Dedifferentiated amniotic fluid mesenchymal stem cell (primary cell): ENCODE measurements at regions not wholly inside any gene's neighbourhood (a gene's known extent, or its start where the extent isn't known, plus 50 kb on each side); places are given as distances from the start of the nearest gene placed in this dataset.
"Not testable (repeated sequence)": the region's sequence is repeated elsewhere in the genome, so short reads cannot be mapped to it uniquely, and the experiment has no call there.

Experiments
- DNase-seq: peaks from one replicate; pipeline ENCODE4 v3.0.0-alpha.2; 2016; ENCODE audit errors: extremely low spot score

DNA sequence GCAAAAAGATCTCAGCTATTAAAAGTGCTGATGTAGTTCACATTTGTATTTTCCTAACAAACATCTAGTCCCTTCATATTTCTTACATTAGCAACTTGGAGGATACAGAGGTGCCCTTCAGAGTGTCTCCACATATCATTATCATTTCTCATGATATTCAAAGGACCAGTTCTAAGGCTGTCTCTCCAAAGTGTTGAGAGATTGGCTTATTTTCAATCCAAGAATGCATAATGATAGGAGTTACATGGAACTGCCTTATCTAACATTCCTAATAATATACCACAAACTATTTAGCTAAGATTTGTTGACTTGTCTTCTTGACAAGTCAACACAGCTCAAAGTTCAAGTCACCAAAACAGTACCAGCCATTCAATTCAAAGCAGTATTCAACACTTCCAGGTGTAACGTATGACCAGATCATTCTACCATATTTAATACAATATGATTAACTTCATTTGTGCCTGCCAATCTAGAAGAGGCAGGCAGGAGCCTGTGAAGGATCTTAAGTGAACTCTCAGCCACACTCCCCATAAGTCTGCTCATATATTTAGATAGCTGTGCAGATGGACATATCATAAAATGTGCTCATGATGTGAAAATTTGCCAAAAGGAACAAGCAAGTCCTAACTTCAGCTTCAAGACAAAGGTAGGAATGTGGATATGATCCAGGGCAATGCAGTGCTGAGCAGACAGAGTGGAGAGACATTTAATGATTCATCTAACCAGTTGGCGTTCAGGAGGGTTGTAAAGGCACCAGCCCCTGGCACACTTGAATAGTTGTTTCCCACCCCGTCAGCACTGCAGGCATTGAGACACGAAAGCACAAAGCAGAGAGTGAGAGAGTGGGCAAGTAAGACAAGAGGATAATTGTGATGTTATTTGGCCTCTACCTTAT is 108.3 kb downstream of the MTERF1 start:
- DNase-seq = no peak

- DNase-seq = no peak
Observed at GRCh38 chr7:91776171-91776570, 104.3 kb downstream of the MTERF1 start.

DNA sequence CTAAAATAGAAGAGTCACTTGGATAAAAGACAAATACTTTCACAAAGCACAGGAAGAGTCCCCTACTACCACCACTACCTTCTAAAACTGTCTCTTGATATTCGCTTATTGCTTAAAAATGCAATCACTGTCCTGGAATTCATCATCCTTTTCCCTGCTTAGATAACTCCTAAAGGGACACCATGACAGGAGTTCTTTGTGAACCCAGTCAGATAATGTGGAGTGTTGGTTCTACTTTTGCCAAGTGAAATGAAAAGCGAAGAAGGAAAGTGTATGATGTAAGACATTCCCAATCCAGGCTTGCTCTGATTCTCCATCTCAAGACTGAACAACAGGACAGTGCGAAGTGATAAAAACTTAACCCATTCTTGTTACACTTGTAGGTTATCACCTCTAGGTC is 103.0 kb downstream of the MTERF1 start:
- DNase-seq = no peak

GRCh38 chr7:91778416-91778815 is 102.1 kb downstream of the MTERF1 start:
- DNase-seq = no peak

DNA sequence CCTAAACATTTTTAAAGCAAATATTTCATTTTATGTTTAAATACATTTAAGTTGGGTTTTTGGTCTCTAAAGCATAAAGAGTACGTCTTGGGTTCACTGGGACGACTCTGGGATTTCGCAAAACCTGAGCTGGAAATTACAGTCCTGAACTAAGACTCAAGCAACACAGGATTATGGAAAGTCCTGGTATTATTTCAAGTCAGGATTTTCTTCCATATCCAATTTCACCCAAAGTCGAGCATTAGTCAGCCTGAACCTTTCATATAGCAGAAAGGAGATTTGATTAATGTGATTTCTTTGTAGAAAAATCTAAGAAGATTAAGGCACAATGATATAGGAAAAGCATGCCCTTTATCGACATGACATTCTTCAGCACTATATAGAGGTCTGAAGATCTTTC is 100.0 kb downstream of the MTERF1 start:
- no peak for DNase-seq

DNA sequence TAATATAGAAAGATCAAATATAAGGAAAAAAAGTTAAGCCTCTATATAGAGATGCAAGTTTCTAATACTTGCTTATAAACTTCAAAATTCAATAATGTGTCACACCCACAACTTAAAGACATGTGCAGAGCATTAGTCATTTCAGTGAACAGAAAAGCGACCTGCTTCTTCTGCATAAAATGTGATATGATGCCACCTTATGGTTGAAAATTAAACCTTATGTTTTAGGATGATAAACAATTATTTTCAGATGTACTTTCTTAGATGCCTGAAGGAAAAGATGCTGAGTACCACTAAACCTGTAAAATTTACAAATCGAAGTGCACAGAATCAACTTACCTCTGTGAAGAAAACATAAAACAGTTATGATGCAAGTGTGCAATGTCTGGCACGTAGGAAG is 96.0 kb downstream of the MTERF1 start:
- peak; percentile 69 for DNase-seq

- no peak for DNase-seq
Observed at GRCh38 chr7:91787931-91788330, 92.6 kb downstream of the MTERF1 start.

GRCh38 chr7:91789086-91789485 is 91.4 kb downstream of the MTERF1 start:
- no peak for DNase-seq

- no peak for DNase-seq
Observed at GRCh38 chr7:91789558-91789957, 90.9 kb downstream of the MTERF1 start.

DNA sequence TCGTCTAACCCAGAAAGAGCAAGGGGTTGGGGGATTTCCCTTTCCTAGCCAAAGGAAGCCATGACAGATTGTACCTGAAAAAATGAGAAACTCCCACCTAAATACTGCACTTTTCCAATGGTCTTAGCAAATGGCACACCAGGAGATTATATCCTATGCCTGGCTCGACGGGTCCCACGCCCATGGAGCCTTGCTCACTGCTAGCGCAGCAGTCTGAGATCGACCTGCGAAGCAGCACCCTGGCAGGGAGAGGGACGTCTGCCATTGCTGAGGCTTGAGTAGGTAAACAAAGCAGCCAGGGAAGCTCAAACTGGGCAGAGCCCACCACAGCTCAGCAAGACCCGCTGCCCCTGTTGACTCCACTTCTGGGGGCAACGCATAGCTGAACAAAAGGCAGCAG is 89.9 kb downstream of the MTERF1 start:
- DNase-seq = not testable (repeated sequence)

DNA sequence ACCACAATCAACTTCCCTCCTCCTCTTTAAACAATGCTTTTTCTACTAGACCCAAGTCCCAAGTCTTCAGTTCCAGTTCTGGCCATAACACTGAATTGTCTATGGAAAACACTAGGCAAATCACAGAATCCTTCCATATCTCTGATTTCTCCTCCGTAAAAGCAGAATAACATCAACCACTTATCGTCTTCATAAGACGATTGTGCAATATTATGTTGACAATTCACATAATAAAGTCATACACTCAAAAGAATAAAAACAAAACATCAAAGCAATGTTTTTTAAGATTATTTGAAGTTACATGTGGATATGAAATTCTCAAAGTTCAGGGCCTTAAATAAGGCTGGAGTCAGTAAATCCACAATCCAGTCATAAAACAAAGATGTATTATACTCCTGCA is 84.4 kb downstream of the MTERF1 start:
- DNase-seq = no peak

GRCh38 chr7:91798425-91798824 is 82.1 kb downstream of the MTERF1 start:
- no peak for DNase-seq

- no peak for DNase-seq
Observed at GRCh38 chr7:91800389-91800788, 80.1 kb downstream of the MTERF1 start.

DNA sequence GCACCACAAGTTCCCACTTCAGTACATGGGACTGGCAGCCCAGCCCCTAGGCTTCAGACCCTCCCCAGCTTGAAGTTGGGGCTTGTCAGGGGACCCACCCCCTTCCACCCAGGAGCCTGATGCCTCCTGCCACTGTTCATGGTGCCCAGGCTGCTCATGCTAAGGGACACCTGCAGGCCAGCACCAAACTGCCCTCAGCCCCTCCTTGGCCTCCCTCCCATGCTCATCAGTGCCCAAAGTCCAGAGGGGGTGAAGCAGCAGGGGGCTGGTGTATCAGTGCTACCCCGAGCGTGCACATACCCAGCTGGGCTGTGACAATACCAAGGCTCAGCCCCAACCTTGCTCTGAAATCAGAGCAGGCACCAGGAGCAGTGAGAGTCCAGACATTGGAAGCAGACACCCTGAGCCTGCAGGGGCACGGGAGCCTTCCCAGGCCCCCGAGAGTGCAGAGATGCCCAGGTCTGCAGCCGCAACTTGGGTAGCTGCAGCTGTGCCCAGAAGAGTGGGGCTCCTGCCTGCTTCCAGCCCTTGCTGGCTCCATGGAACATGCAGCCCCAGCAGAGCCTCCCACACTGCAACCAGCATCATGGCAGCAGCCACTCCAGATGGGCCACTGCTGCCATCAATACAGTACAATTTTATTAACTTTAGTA is 79.0 kb downstream of the MTERF1 start:
- no peak for DNase-seq

DNA sequence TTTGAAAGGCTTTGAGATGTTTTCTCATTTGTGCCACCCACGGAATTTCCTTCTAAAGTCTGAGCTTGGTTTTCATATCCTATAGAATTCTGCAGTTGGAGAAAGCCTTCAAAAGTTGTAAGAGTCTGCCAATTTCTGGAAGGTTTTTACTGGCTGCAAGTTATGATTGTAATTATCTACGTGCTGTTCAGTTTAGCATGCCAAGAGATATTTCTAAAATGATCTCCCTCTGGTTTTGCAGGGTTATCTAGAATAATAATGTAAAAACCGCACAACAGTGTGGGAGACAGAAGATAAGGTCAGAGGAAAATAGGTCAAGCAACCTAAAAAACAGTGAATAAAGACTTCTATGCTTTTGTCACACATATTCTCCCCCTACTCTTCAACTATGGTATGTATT is 69.3 kb downstream of the MTERF1 start:
- DNase-seq = no peak

- DNase-seq = no peak
Observed at GRCh38 chr7:91811641-91812040, 68.9 kb downstream of the MTERF1 start.

GRCh38 chr7:91812388-91812787 is 68.1 kb downstream of the MTERF1 start:
- DNase-seq = no peak

DNA sequence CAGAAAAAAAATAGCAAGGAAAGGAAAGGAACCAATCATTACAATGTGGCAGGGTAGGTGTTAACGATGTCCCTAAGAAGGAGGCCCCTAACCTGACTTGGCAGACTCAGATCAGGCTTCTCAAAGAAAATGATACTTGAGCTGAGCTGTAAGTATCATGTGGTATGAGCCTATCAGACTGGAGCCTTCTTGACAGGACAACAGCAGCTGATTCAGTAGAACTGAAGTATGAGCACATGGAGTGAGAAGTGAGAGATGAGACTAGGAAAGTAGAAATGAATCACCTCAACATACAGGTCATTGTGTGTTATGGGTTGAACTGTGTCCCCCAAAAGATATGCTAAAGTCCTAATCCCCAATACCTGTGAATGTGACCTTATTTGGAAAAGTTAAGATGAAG is 66.3 kb downstream of the MTERF1 start:
- DNase-seq = no peak
